GM12801 (cell line): ENCODE measurements at regions not wholly inside any gene's neighbourhood (a gene's known extent, or its start where the extent isn't known, plus 50 kb on each side); places are given as distances from the start of the nearest gene placed in this dataset.

Source experiments
- TF ChIP-seq, protein P1 (sequence below): IDR thresholded peaks from one replicate; pipeline ENCODE4 v1.5.1; 2011; ENCODE audit warnings: control low read depth; ENCODE audit not compliant: insufficient read length; ENCODE audit errors: extremely low read depth

DNA sequence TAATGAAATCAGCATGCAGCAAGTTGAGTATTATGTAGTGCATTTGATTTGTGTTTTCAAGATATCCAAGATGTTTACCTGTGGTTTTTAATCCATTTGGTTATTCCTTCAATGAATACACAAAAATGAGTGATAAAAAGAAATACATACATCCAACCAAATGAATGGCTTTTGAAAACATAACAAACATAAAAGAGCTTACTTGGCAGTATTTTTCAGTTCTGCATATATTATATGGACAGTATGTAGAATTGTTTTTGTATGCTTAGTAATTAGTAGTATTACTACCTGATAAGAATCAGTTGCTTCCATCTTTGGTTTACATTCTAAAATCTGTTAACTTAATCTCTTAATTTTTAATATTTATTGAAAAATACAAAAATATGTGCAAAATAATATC lies 908.9 kb upstream of the AGA start:
- TF ChIP-seq, protein P1, sequence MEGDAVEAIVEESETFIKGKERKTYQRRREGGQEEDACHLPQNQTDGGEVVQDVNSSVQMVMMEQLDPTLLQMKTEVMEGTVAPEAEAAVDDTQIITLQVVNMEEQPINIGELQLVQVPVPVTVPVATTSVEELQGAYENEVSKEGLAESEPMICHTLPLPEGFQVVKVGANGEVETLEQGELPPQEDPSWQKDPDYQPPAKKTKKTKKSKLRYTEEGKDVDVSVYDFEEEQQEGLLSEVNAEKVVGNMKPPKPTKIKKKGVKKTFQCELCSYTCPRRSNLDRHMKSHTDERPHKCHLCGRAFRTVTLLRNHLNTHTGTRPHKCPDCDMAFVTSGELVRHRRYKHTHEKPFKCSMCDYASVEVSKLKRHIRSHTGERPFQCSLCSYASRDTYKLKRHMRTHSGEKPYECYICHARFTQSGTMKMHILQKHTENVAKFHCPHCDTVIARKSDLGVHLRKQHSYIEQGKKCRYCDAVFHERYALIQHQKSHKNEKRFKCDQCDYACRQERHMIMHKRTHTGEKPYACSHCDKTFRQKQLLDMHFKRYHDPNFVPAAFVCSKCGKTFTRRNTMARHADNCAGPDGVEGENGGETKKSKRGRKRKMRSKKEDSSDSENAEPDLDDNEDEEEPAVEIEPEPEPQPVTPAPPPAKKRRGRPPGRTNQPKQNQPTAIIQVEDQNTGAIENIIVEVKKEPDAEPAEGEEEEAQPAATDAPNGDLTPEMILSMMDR: no peak

DNA sequence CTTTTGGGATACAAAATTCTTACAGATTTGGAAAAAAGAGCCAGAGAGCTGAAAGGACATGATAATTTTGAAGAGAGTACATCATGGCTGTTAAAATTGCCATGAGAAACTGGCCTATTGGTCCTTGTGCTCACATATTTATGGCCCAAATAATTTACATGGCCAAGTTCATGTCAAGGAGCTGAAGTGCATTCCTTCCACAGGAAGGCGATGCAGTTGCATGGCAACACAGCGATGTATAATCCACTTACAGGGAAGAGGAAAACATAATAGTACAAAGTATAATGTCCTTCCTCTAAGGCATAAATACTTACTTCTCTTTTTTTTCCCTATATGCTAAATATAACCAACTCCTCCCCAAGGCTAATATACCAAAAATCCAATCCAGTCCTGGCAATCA lies 914.5 kb upstream of the AGA start:
- TF ChIP-seq, protein P1: no peak

DNA sequence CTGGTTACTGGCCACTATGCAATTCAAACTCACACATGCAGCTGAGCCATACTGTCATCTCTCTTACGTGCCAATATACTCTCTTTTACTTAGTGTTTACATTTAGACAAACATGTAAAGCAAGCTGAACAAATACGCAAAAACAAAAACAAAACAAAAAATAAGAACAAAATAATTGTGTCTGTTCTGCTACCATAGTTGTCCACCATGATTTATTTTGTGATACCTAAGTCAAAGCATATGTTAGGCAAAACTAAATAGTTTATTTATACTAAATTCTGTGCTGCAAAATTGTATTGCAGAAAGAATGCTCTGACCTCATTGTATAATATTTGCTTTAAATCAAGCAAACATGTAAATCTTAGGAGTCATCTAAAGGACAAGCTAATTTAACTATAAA lies 943.2 kb upstream of the AGA start:
- TF ChIP-seq, protein P1: no peak

DNA sequence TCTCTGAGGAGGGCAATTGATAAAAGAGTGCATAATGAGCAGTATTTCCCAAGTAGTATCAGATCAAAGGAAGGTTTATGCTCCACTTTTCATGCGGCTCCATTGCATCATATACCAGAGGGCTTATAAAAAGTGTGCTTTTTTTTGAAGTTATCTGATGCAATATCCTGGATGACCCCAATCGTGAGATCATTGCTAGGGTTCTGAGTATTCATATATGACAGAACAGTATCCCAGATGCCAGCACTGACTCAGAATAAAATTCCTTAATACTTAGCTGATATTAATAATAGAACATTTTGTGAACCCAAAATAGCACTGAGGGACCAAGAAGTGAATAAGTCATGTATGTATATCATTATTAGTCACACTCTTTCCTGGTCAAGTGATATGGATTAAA lies 945.5 kb upstream of the AGA start:
- TF ChIP-seq, protein P1: no peak

DNA sequence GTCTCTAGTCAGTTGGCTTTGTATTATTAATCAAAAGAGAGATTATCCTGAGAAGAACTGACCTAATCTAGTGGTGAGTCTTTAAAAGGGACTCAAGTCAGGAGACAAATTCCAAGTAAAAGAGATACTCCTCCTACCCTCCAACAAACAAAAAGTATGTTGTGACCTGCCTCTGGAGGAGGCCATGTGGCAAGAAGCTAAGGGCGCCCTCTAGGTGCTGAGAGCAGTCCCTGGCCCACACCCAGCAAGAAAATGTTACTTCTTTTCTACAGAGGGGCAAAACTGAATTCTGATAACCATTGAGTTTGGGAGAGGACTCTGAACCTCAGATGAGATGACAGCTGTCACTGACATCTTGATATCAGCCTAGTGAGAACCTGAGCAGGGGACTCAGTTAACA lies 953.6 kb upstream of the AGA start:
- TF ChIP-seq, protein P1: no peak

DNA sequence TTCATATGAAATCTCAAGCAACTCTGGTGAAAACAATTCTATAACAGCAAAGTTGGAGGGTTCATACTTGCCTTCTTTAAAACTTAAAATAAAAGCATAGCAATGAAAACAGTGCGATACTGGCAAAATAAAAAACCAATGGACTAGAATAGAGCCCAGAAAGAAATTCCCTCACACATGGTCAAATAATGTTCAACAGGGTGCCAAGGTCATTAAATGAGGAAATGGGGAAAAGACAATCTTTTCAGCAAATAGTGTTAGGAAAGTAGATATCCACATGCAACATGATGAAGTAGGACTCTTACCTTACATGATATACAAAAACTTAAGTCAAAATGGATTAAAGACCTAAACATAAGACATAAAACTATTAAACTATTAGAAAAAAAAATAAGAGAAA lies 970.2 kb upstream of the AGA start:
- TF ChIP-seq, protein P1: no peak

DNA sequence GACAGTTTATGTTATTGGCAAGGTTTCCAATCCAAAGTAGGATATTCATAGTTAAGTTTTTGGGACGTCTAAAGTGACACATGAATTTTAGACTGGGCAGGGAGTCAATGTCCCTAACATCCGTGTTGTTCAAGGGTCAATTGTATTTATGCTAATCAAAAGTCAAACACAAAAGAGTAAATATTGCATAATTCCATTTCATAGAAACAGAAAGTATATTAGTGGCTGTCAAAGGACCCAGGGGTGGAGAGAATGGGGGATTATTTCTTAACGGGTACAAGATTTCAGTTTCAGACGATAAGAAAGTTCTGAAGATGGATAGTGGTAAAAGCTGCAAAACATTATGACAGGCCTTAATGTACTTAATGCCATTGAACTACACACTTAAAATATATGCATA lies 971.8 kb upstream of the AGA start:
- TF ChIP-seq, protein P1: no peak
